ENCODE measurements at regions not wholly inside any gene's neighbourhood (a gene's known extent, or its start where the extent isn't known, plus 50 kb on each side); places are given as distances from the start of the nearest gene placed in this dataset.

GRCh38 chr1:25061261-25061995 is 131.4 kb upstream of the RUNX3 start:
- H3K4me3 ChIP-seq (ENCODE audit: low read depth, low read length): no peak overlapping the region
- DNase-seq (ENCODE audit: low read depth): no peak
- TF ChIP-seq, protein P1, sequence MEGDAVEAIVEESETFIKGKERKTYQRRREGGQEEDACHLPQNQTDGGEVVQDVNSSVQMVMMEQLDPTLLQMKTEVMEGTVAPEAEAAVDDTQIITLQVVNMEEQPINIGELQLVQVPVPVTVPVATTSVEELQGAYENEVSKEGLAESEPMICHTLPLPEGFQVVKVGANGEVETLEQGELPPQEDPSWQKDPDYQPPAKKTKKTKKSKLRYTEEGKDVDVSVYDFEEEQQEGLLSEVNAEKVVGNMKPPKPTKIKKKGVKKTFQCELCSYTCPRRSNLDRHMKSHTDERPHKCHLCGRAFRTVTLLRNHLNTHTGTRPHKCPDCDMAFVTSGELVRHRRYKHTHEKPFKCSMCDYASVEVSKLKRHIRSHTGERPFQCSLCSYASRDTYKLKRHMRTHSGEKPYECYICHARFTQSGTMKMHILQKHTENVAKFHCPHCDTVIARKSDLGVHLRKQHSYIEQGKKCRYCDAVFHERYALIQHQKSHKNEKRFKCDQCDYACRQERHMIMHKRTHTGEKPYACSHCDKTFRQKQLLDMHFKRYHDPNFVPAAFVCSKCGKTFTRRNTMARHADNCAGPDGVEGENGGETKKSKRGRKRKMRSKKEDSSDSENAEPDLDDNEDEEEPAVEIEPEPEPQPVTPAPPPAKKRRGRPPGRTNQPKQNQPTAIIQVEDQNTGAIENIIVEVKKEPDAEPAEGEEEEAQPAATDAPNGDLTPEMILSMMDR (IDR thresholded peaks at IDR 0.05; ENCODE audit: low read depth, low read length, missing control alignments): no peak
- in situ Hi-C loops (cut with HindIII; ENCODE audit: low sequenced_read_pairs): no loop called here

DNA sequence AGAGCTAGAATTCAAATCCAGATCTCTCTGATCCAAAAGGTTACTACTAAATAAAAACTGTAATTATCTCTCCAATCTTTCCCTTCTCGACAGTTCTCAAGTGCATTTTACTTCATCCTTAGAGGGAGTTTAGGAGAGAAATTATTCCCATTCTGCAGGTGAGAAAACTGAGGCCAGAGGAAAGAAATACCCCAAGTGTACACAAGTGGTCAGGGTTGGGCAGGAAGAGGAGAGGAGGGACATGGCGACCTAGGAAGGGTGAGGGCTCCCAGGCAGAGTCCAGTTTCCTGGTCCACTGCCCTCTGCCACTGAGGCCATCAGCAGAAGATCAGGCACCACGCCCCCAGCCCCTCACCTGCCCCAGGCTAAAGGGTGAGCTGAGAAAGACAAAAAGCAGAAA is 127.1 kb upstream of the RUNX3 start:
- no peak overlapping the region for H3K4me3 ChIP-seq (ENCODE audit: low read depth, low read length)
- TF ChIP-seq, protein P1 (IDR thresholded peaks at IDR 0.05; ENCODE audit: low read depth, low read length, missing control alignments): no peak
- in situ Hi-C loops (cut with HindIII; ENCODE audit: low sequenced_read_pairs): no loop called here
- no peak for DNase-seq (ENCODE audit: low read depth)

DNA sequence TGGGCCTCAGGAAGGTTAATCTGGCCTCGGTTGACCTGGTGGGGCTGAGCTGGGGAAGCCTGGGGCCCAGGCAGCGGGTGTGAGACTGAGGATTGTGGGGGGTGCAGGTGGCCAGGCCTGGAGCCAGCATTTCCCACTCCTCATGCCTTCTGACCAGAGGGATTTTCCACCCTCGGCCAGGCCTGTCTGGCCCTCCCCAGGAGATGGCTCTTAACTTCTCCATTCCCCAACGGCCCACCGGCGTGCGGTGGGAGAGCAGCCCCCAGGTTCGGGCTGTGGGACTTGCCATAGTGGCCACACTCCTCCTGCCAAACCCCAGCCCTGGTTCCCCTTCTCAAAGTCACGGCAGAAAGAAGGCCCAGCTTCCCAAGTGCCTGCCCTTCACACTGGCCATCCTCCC is 126.5 kb upstream of the RUNX3 start:
- H3K4me3 ChIP-seq (ENCODE audit: low read depth, low read length): no peak overlapping the region
- TF ChIP-seq, protein P1 (IDR thresholded peaks at IDR 0.05; ENCODE audit: low read depth, low read length, missing control alignments): no peak
- no peak for DNase-seq (ENCODE audit: low read depth)
- in situ Hi-C loops (cut with HindIII; ENCODE audit: low sequenced_read_pairs): no loop called here

GRCh38 chr1:25055961-25056360 is 125.9 kb upstream of the RUNX3 start:
- in situ Hi-C loops (cut with HindIII; ENCODE audit: low sequenced_read_pairs): no loop called here
- TF ChIP-seq, protein P1 (IDR thresholded peaks at IDR 0.05; ENCODE audit: low read depth, low read length, missing control alignments): no peak
- H3K4me3 ChIP-seq (ENCODE audit: low read depth, low read length): no peak overlapping the region
- no peak for DNase-seq (ENCODE audit: low read depth)

DNA sequence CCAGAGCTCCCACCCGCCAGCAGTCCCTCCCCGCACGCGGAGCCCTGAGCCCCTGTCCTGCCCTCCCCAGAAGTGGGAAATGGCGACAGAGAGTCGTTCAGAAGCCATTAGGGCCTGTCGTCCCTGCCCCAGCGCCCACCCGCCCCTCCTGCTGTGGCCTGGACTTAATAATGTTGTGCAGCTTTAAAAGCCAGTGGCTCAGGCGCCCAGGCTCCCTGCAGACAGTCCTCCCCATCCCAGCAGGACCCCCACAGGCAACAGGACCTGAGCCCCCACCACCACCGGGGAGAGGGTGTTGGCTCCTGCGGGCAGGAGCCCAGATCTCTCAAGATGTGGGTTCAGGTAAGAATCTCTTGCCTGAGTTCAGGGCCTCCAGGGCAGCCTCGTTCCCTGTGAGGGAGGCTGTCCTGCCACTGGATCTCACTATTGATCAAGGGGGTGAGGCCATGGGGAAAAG is 125.3 kb upstream of the RUNX3 start:
- DNase-seq (ENCODE audit: low read depth): no peak
- TF ChIP-seq, protein P1 (IDR thresholded peaks at IDR 0.05; ENCODE audit: low read depth, low read length, missing control alignments): no peak
- in situ Hi-C loops (cut with HindIII; ENCODE audit: low sequenced_read_pairs): no loop called here
- no peak overlapping the region for H3K4me3 ChIP-seq (ENCODE audit: low read depth, low read length)

DNA sequence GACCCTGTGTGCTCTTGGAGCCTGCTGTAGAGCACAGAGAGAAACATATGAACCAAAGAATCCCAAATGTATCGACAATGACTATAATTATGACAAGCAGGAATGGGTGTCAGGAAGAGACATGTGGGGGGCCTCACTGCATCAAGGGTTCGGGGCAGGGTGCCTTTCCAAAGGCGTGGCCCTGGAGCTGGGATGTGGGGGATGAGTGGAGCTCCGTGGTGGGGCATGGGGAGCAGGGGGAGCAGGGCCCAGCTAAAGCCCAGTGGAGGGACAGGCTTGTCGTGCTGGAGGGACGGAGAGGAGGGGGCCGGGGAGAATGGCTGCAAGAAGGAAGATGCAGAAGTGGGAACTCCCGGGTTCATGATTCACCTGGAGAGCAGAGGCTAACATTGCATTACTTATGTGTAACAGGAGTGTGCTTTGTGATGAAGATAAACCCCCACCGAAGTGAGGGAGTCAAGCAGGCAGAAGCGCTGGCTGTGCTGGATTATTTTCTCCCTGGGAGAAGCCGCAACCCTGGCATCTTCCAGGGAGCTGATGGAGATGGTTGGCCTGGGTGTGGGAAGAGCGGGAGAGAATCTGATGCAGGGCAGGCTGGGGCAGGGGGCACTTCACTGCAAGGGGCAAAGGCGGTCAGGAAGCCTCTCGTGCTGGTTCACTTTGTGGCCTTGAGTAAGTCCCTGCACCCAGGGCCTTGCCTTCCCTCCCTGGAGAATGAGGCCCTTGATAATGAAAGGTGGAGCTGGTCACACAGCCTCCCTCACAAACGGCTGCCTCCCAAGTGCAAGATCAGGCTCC is 124.6 kb upstream of the RUNX3 start:
- in situ Hi-C loops (cut with HindIII; ENCODE audit: low sequenced_read_pairs): no loop called here
- H3K4me3 ChIP-seq (ENCODE audit: low read depth, low read length): no peak overlapping the region
- TF ChIP-seq, protein P1 (IDR thresholded peaks at IDR 0.05; ENCODE audit: low read depth, low read length, missing control alignments): no peak
- DNase-seq (ENCODE audit: low read depth): no peak
